ENCODE measurements at regions not wholly inside any gene's neighbourhood (a gene's known extent, or its start where the extent isn't known, plus 50 kb on each side); places are given as distances from the start of the nearest gene placed in this dataset.

- no peak for DNase-seq
These were observed 100.2 kb upstream of the SLC35B3 start for GRCh38 chr6:8535519-8535918.

GRCh38 chr6:8530785-8531435 is 95.6 kb upstream of the SLC35B3 start:
- no peak for DNase-seq

GRCh38 chr6:8529250-8529649 is 93.9 kb upstream of the SLC35B3 start:
- no peak for DNase-seq

DNA sequence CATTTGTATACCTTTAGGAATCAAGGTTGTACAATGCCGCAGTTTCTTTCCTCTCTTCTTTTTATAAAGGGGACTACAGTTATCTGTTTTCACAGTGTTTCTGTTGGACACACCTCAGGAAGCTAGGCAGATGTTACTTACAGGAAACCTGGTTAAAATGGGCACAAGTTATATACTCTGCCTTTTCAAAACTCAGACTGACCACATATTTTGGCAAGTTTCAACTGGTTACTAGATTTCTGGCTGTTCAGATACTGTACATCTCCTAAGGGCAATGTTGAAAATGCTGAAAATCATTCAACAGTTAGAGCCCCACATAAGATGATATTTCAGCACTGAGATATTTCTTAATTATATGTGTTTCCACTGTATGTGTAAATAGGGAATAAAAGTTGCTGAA is 92.5 kb upstream of the SLC35B3 start:
- no peak for DNase-seq

GRCh38 chr6:8526624-8527023 is 91.3 kb upstream of the SLC35B3 start:
- DNase-seq, result no peak

DNA sequence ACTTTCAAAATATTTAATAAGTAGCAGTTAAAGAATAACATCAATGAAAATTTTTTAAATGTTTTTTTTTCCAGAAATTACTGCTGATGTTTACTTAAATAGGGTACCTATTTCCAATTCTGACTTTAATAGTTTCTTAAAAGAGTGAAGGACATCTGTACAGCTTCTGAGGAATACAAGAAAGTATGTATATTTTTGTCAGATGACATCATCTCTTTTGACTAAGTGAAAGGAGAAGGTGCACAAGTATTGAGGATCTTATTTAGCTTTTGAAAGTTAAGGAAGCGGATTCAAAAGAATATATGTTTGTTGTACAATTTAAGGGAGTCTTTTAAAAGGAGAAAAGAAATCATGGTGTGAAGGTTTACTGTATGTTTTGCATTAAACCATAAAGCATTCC is 90.0 kb upstream of the SLC35B3 start:
- no peak for DNase-seq

GRCh38 chr6:8513174-8513573 is 77.8 kb upstream of the SLC35B3 start:
- no peak for DNase-seq

- no peak for DNase-seq
These were observed 71.9 kb upstream of the SLC35B3 start for GRCh38 chr6:8507286-8507685.

- DNase-seq, result no peak
These were observed 70.8 kb upstream of the SLC35B3 start for GRCh38 chr6:8506126-8506525.

DNA sequence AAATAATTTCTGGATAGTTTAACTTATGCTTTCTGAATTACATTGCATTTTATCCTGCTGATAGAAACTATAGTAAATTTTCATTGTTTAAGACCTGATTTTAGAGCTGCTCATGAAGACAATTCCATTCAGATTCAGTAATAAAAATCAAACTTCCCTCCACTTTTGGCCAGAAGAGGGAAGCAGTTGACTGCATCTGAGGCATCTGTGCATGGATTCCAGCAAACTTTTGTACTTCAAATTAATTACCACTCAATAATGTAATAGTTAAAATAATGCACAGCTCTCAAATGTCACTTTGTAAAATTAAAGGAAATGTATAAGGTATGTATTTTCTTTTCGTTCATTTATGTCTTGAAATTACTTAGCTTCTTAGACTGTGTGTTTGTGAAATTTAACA is 64.2 kb upstream of the SLC35B3 start:
- DNase-seq, result no peak

GRCh38 chr6:8494730-8495129 is 59.4 kb upstream of the SLC35B3 start:
- DNase-seq, result no peak

DNA sequence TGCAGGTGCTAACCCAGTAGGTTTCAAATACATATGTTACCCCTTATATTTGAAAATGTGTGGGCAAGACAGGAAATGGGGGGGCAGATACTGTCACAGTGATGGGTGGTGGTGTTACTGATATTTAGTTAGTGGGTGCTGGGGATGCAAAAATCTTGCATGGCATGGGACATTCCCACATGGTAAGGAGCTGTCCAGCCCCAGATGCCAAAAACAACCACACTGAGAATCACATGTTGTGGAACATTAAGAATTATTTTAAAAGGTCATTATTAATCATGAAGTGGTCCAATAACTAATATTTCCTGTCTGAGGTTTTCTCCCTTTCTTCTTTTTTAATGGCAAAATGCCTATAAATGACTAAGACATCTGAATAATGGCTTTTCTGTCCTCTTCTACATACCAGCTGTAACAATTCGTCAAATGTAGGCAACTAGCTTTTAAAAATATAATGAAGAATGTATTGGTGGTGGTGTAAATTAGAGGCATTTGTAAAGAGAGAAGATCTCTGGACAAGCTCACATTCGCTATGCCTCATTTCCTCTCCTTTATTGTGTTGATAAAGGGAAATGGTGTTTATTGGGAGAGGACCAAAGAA is 57.3 kb upstream of the SLC35B3 start:
- DNase-seq, result no peak
